ENCODE measurements at regions not wholly inside any gene's neighbourhood (a gene's known extent, or its start where the extent isn't known, plus 50 kb on each side); places are given as distances from the start of the nearest gene placed in this dataset.

DNA sequence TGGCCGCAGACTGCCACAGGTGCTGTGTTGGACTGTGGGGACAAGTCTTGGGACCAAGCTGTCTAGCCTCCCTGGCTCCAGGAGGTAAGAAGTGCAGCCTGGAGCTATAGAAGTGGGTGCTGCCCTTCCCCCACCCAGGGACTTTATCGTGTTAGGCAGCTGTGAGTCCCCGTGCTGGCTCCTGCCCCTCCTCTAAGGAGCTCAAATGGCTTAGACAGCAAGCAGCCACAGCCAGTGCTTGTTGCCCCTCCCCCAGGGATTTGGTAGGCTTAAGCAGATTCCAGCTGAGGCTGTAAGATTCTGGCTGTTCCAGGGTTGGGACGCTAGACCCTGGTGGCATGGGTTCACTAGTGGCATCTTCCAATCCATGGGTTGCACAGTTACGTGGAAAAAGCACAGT lies 979.4 kb upstream of the PCDH10 start:
- H3K4me3 ChIP-seq: no peak overlapping the region
- no peaks in the 10 kb centered on the region for H3K36me3 ChIP-seq
- TF ChIP-seq POLR2A (IDR thresholded peaks at IDR 0.05) (no peak), POLR2AphosphoS5 (IDR thresholded peaks at IDR 0.05) (no peak)
- TF ChIP-seq, protein P1, sequence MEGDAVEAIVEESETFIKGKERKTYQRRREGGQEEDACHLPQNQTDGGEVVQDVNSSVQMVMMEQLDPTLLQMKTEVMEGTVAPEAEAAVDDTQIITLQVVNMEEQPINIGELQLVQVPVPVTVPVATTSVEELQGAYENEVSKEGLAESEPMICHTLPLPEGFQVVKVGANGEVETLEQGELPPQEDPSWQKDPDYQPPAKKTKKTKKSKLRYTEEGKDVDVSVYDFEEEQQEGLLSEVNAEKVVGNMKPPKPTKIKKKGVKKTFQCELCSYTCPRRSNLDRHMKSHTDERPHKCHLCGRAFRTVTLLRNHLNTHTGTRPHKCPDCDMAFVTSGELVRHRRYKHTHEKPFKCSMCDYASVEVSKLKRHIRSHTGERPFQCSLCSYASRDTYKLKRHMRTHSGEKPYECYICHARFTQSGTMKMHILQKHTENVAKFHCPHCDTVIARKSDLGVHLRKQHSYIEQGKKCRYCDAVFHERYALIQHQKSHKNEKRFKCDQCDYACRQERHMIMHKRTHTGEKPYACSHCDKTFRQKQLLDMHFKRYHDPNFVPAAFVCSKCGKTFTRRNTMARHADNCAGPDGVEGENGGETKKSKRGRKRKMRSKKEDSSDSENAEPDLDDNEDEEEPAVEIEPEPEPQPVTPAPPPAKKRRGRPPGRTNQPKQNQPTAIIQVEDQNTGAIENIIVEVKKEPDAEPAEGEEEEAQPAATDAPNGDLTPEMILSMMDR (IDR thresholded peaks at IDR 0.05): no peak
- DNase-seq (ENCODE audit: low spot score in 2 of 2): no peak
- H3K27ac ChIP-seq: no peak overlapping the region
- H3K9me3 ChIP-seq: no peaks in the 10 kb centered on the region
- no peaks in the 10 kb centered on the region for H3K4me1 ChIP-seq
- intact Hi-C loops (cut with DNase I; ENCODE audit: low total_unique reads): no loop called here
- no peaks in the 10 kb centered on the region for H3K27me3 ChIP-seq

DNA sequence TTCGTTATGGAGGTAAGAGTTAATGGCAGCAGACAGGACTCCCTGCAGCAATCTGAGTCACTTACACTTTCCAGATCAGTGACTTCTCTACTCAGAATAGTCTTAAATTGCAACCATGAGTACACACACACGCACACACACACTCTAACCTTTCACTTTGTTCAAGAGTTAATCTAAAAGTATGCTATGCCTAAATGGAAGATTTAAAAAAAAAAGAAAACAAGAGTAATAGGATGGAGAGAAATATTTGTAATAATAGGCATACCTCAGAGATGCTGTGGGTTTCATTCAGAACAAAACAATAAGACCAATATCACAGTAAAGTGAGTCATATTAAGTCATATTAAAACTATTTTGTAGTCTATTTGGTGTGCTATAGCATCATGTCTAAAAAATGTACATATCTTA lies 969.1 kb upstream of the PCDH10 start:
- no peaks in the 10 kb centered on the region for H3K9me3 ChIP-seq
- no peaks in the 10 kb centered on the region for H3K4me1 ChIP-seq
- no peak for DNase-seq (ENCODE audit: low spot score in 2 of 2)
- H3K27ac ChIP-seq: no peak overlapping the region
- H3K36me3 ChIP-seq: no peaks in the 10 kb centered on the region
- no peaks in the 10 kb centered on the region for H3K27me3 ChIP-seq
- no peak overlapping the region for H3K4me3 ChIP-seq
- TF ChIP-seq POLR2AphosphoS5 (IDR thresholded peaks at IDR 0.05): no peak
- TF ChIP-seq POLR2A (IDR thresholded peaks at IDR 0.05): no peak
- TF ChIP-seq, protein P1 (IDR thresholded peaks at IDR 0.05): no peak
- intact Hi-C loops (cut with DNase I; ENCODE audit: low total_unique reads): no loop called here

DNA sequence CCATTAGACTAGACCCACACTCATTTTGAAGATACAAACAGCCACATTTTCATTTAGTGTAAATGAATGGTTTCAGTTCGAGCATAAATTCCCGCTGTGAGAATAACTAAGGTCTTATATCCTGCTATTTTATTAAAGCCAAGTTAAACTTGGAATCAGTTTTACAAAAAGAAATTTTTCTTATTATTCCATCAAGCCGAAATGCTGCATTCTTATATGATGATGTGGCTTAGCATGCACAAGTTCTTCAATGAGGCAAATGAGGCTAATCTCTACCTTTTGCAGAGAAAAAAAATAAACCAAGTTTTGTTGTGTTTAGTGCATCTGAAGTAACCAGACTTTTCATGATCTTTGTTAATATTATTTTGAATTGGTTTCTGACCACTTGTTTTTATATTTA lies 953.9 kb upstream of the PCDH10 start:
- Histone ChIP-seq H3K36me3 (no peaks in the 10 kb centered on the region), H3K4me1 (no peaks in the 10 kb centered on the region), H3K27me3 (no peaks in the 10 kb centered on the region), H3K4me3 (no peak overlapping the region), H3K27ac (no peak overlapping the region), H3K9me3 (no peaks in the 10 kb centered on the region)
- intact Hi-C loops (cut with DNase I; ENCODE audit: low total_unique reads): no loop called here
- no peak for DNase-seq (ENCODE audit: low spot score in 2 of 2)
- TF ChIP-seq POLR2AphosphoS5 (IDR thresholded peaks at IDR 0.05): no peak
- TF ChIP-seq, protein P1 (IDR thresholded peaks at IDR 0.05): no peak

DNA sequence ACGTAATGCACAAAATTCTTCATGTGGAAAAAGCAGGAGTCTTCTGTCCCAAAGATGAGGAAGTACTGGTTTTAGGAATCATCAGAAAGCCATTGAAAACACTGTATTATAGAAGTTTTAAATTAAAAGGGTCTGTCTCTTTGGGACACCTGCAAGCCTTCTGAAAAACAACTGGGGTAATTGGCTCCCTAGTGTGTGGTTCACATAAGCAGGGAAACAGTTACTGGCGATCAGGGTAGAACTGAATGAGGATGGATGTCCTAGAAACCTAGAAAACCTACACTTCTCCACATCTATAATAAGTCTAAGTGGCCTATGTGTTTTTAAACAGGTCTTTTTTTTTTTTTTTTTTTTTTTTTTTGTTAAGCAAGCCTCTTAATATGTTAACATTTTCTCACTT lies 945.5 kb upstream of the PCDH10 start:
- H3K36me3 ChIP-seq: no peaks in the 10 kb centered on the region
- no peaks in the 10 kb centered on the region for H3K9me3 ChIP-seq
- no peak overlapping the region for H3K4me3 ChIP-seq
- DNase-seq (ENCODE audit: low spot score in 2 of 2): no peak
- H3K4me1 ChIP-seq: no peaks in the 10 kb centered on the region
- no peak overlapping the region for H3K27ac ChIP-seq
- no peaks in the 10 kb centered on the region for H3K27me3 ChIP-seq
- TF ChIP-seq, protein P1 (IDR thresholded peaks at IDR 0.05): no peak
- intact Hi-C loops (cut with DNase I; ENCODE audit: low total_unique reads): no loop called here

DNA sequence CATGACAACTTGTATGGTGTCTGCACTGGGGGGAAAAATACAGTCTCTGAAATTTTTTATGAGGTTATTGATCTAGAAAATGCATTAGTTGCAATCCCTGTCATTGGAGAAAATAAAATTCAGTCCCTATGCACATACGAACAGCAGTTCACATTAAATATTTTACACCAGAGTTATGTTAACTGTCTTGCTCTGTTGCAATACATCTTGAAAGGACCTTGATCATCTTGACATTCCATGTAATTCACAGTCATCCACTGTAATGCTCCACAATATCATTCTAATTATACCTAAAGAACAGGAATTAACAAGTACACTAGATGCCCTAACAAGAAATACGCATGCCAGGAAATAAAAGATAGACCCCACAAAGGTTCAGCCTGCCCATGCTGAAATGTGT lies 934.6 kb upstream of the PCDH10 start:
- no peak overlapping the region for H3K4me3 ChIP-seq
- no peaks in the 10 kb centered on the region for H3K27me3 ChIP-seq
- no peak for DNase-seq (ENCODE audit: low spot score in 2 of 2)
- no peak overlapping the region for H3K27ac ChIP-seq
- intact Hi-C loops (cut with DNase I; ENCODE audit: low total_unique reads): no loop called here
- TF ChIP-seq POLR2A (IDR thresholded peaks at IDR 0.05): no peak
- TF ChIP-seq, protein P1 (IDR thresholded peaks at IDR 0.05): no peak
- TF ChIP-seq POLR2AphosphoS5 (IDR thresholded peaks at IDR 0.05): no peak
- H3K9me3 ChIP-seq: no peaks in the 10 kb centered on the region
- H3K36me3 ChIP-seq: no peaks in the 10 kb centered on the region
- no peaks in the 10 kb centered on the region for H3K4me1 ChIP-seq

Data from breast epithelium (tissue), 4 donors.